ENCODE measurements at regions not wholly inside any gene's neighbourhood (a gene's known extent, or its start where the extent isn't known, plus 50 kb on each side); places are given as distances from the start of the nearest gene placed in this dataset.

DNA sequence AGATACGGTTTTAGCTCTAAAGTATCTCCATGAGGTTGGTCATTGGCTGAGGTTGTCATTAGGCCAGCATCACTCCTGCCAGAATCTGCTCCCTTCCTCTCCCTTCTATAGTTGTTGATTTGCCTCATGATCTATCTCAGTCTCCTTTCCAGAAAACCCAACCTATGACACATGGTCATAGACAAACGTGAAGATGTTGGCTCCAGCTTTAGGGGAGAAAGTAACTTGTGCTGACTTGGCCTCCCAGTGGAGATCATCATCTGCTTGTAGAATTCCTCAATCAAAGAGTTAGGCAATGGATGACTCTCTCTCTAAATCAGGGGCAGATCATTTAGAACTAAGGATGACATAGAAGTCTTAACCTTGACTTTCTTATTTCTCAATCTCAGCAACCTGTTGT, 894.4 kb downstream of the TTLL7 start:
- no peaks in the 10 kb centered on the region for H3K36me3 Mint-ChIP-seq
- H3K27me3 Mint-ChIP-seq: no peaks in the 10 kb centered on the region
- CTCF ChIA-PET: no interaction called here
- DNase-seq: no peak
- no peaks in the 10 kb centered on the region for H3K4me1 Mint-ChIP-seq
- peaks cover 6% of the 10 kb centered on the region for H3K9me3 Mint-ChIP-seq (ENCODE audit: low read depth)
- ATAC-seq: no peak
- H3K4me3 Mint-ChIP-seq: no peak overlapping the region
- H3K27ac Mint-ChIP-seq: no peak overlapping the region

DNA sequence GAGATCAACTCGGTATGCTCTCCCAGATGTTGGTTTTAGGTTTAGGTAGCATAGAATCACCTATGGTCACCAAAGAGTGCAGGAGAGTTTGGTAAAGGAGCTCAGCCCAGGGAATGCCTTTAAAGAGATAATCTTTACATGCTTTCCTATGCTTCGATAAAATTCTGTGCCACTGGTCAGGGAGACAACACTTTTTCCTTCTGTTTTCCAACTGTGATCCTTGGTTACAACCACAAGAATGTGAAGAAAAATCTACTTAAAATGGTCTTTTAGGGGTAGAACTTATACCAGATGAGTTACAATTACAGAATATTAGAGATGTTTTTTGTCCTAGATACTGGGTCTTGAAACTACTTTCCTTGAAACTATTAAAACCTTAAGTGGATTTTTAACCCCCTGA, 895.6 kb downstream of the TTLL7 start:
- DNase-seq (no peak), ATAC-seq (no peak)
- CTCF ChIA-PET: no interaction called here
- Mint-ChIP-seq H3K36me3 (no peaks in the 10 kb centered on the region), H3K4me1 (no peaks in the 10 kb centered on the region), H3K27me3 (no peaks in the 10 kb centered on the region), H3K27ac (no peak overlapping the region), H3K4me3 (no peak overlapping the region), H3K9me3 (ENCODE audit: low read depth) (peaks cover 3% of the 10 kb centered on the region)

DNA sequence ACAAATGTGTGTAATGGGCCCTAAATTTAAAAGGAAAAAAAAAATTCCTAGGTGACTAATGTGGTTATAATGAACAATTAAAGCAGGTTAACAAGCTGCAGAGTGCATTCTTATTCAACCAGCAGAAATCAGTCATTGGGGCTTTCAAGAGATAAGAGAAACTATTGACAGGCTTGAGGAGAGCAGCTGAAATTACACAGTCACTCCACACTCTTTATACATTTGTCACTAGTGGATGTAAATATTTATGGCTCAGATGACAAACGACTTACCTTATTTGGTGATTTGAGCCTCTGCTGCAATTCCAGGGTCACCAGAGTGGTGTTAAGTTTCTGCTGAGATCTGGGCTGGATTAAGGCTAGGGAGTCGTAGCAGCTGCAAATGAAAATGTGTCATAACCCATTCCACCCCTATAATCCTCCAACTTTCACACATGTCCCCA, 896.3 kb downstream of the TTLL7 start:
- H3K9me3 Mint-ChIP-seq (ENCODE audit: low read depth): peaks cover 3% of the 10 kb centered on the region
- no peak overlapping the region for H3K4me3 Mint-ChIP-seq
- no peaks in the 10 kb centered on the region for H3K27me3 Mint-ChIP-seq
- ATAC-seq: no peak
- CTCF ChIA-PET: no interaction called here
- DNase-seq: no peak
- H3K27ac Mint-ChIP-seq: no peak overlapping the region
- H3K4me1 Mint-ChIP-seq: no peaks in the 10 kb centered on the region
- no peaks in the 10 kb centered on the region for H3K36me3 Mint-ChIP-seq

DNA sequence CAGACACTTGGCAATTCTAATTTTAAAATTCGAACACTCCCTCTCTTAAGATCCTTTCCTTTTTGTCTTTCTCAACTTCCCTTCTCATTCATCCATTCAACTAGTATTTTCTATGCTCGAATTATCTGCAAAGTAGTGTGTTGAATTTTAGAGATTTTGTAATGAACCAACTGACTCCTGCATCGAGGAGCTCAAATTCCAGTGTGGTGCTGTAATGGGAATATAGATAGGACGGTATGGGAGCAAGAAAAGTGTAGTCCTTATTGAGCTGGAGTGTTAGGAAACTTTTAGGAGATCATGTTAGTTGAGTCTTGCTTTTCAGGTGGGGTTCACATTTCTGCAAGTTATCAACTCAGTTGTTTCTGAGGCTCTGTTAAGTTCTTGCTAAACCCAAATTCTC, 897.5 kb downstream of the TTLL7 start:
- no peak overlapping the region for H3K27ac Mint-ChIP-seq
- H3K9me3 Mint-ChIP-seq (ENCODE audit: low read depth): peaks cover 3% of the 10 kb centered on the region
- CTCF ChIA-PET: no interaction called here
- H3K27me3 Mint-ChIP-seq: no peaks in the 10 kb centered on the region
- DNase-seq (no peak), ATAC-seq (no peak)
- no peaks in the 10 kb centered on the region for H3K4me1 Mint-ChIP-seq
- no peaks in the 10 kb centered on the region for H3K36me3 Mint-ChIP-seq
- H3K4me3 Mint-ChIP-seq: no peak overlapping the region

DNA sequence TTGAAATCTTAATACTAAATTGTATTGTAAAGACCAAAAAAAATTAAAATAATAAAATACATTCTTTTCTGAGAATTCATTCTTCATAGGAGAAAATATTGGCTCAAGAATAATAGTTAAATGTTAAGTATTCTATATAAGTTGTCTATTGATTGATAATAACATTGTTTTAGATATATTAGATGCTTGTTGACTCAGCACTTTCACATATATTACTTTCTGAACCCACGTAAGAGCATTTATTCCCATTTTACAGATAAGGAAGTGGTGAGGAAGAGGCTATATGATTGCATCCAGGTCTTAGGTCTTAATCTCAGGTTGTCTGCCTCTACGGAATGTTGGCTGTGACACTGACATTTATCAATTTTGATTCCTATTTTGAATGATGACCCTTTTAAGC, 898.8 kb downstream of the TTLL7 start:
- no peaks in the 10 kb centered on the region for H3K27me3 Mint-ChIP-seq
- H3K9me3 Mint-ChIP-seq (ENCODE audit: low read depth): peaks cover 5% of the 10 kb centered on the region
- ATAC-seq (no peak), DNase-seq (no peak)
- H3K27ac Mint-ChIP-seq: no peak overlapping the region
- CTCF ChIA-PET: no interaction called here
- no peaks in the 10 kb centered on the region for H3K4me1 Mint-ChIP-seq
- no peaks in the 10 kb centered on the region for H3K36me3 Mint-ChIP-seq
- no peak overlapping the region for H3K4me3 Mint-ChIP-seq

DNA sequence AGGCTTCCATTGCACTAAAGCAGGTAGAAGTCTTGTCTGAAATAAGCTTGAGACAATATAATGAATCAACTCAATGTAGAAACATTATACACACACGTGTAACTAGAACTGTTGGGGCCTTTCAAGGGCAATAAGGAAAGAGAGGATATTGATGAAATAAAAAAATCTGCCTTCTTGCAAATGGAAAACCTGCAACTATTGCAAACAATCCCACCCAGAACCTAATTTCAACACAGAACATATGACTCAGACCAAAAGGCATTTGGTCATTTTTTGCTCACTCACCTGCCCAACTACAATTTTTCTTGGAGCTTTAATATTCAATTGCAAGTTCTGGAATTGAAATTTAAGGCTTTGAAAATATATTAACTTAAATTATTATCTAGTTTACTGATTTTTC, 900.1 kb downstream of the TTLL7 start:
- H3K4me3 Mint-ChIP-seq: no peak overlapping the region
- no peaks in the 10 kb centered on the region for H3K27me3 Mint-ChIP-seq
- no peaks in the 10 kb centered on the region for H3K4me1 Mint-ChIP-seq
- no peaks in the 10 kb centered on the region for H3K36me3 Mint-ChIP-seq
- CTCF ChIA-PET: no interaction called here
- no peak for DNase-seq
- no peak overlapping the region for H3K27ac Mint-ChIP-seq
- no peak for ATAC-seq
- H3K9me3 Mint-ChIP-seq (ENCODE audit: low read depth): peaks cover 5% of the 10 kb centered on the region

DNA sequence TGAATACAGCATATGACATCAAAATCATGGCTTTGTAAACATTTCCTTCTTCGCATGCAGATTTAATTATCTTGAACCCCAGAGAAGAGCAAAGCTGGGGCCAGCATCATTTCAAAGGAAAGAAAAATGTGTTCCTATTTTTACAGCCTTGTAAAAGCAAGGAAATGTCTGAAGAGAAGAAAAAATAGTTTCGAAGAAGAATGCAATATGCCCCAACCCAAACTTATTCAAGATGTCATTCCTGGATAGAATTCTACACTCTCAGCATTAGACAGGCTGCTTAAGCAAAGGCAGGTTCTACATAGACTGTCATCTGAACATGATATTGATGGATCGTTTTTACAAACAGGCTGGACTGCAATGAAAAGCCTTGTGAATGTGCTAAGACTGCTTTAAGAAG, 900.8 kb downstream of the TTLL7 start:
- Mint-ChIP-seq H3K4me1 (no peaks in the 10 kb centered on the region), H3K36me3 (no peaks in the 10 kb centered on the region), H3K9me3 (ENCODE audit: low read depth) (peaks cover 5% of the 10 kb centered on the region), H3K27ac (no peak overlapping the region), H3K4me3 (no peak overlapping the region), H3K27me3 (no peaks in the 10 kb centered on the region)
- ATAC-seq (no peak), DNase-seq (no peak)
- CTCF ChIA-PET: no interaction called here

DNA sequence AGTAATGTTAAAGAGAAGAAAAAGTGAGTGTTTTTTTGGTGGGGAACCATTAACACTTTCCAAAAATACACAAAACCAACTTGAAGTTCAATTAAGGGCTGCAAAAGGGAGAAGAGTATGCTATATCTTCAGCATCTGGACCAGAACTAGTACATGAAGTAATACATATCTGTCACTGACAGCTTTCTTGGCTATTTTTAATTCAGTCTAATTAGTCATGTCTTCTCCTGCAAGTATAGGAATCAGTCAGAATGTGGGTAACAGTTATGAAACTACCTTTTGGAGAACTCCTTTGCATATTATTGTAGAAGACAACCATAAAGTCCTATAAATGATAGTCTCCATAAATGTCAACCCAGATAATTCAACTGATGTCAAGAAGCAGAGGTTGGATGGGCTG, 901.2 kb downstream of the TTLL7 start:
- ATAC-seq: no peak
- Mint-ChIP-seq H3K36me3 (no peaks in the 10 kb centered on the region), H3K9me3 (ENCODE audit: low read depth) (peaks cover 5% of the 10 kb centered on the region), H3K27me3 (no peaks in the 10 kb centered on the region), H3K4me3 (no peak overlapping the region), H3K4me1 (no peaks in the 10 kb centered on the region), H3K27ac (no peak overlapping the region)
- CTCF ChIA-PET: no interaction called here
- no peak for DNase-seq

DNA sequence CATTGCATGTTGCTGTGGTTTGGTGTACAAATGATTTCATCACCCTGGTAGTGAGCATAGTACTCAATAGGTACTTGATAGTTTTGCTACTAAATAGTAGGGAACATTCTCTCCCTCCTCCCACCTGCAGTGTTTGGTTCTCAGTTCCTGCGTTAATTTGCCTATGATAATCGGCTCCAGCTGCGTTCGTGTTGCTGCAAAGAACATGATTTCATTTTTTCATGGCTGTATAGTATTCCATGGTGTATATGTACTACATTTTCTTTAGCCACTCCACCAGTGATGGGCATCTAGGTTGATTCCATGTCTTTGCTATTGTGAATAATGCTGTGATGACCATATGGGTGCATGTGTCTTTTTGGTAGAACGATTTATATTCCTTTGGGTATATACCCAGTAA, 903.4 kb downstream of the TTLL7 start:
- Mint-ChIP-seq H3K4me3 (no peak overlapping the region), H3K4me1 (no peaks in the 10 kb centered on the region), H3K27ac (no peak overlapping the region), H3K36me3 (no peaks in the 10 kb centered on the region), H3K27me3 (no peaks in the 10 kb centered on the region), H3K9me3 (ENCODE audit: low read depth) (peaks cover 5% of the 10 kb centered on the region)
- CTCF ChIA-PET: no interaction called here
- DNase-seq: no peak
- ATAC-seq: no peak

DNA sequence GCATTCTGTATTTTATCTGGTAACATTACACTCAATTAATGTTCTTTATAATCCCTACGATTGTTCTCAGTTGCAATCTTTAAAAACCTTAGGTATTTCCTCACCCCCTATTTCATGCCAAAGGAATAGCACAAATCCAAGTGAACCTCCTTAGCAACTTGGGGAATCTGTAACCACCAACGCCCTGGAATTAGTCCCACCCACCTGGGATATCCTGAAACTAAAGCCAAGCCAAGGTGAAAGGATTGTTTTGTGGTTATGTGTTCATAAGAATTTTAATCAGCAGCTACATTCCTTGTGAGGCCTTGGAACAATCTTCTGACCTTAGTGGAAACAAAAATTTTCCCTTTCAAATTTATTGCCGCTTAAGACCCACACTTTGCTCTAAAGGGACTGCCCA, 908.7 kb downstream of the TTLL7 start:
- no peak overlapping the region for H3K4me3 Mint-ChIP-seq
- H3K27me3 Mint-ChIP-seq: no peaks in the 10 kb centered on the region
- DNase-seq: no peak
- no peak overlapping the region for H3K27ac Mint-ChIP-seq
- no peaks in the 10 kb centered on the region for H3K36me3 Mint-ChIP-seq
- no peak for ATAC-seq
- H3K4me1 Mint-ChIP-seq: no peaks in the 10 kb centered on the region
- CTCF ChIA-PET: no interaction called here
- H3K9me3 Mint-ChIP-seq (ENCODE audit: low read depth): peaks cover 3% of the 10 kb centered on the region

DNA sequence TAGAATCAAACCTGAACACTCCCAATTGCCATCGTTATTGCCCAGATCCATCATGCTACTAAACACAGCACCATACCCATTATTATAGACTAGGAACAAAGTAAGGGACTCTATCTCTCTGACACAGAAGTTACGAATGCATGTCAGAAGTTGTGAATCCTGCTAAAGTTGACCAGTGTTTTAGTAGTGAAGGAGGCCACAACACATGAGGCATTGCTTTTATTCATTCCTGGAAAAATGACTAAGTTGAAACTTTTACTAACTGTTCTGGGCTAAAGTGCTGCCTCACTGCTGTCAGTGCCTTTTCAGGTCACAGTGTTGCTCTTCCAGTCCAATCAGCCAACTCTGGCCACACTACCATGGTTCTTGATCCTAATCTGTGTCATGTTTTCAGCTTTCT, 911.1 kb downstream of the TTLL7 start:
- no peak overlapping the region for H3K27ac Mint-ChIP-seq
- no peaks in the 10 kb centered on the region for H3K27me3 Mint-ChIP-seq
- CTCF ChIA-PET: no interaction called here
- DNase-seq (no peak), ATAC-seq (no peak)
- H3K4me1 Mint-ChIP-seq: no peaks in the 10 kb centered on the region
- no peaks in the 10 kb centered on the region for H3K36me3 Mint-ChIP-seq
- no peak overlapping the region for H3K4me3 Mint-ChIP-seq
- H3K9me3 Mint-ChIP-seq (ENCODE audit: low read depth): no peaks in the 10 kb centered on the region

DNA sequence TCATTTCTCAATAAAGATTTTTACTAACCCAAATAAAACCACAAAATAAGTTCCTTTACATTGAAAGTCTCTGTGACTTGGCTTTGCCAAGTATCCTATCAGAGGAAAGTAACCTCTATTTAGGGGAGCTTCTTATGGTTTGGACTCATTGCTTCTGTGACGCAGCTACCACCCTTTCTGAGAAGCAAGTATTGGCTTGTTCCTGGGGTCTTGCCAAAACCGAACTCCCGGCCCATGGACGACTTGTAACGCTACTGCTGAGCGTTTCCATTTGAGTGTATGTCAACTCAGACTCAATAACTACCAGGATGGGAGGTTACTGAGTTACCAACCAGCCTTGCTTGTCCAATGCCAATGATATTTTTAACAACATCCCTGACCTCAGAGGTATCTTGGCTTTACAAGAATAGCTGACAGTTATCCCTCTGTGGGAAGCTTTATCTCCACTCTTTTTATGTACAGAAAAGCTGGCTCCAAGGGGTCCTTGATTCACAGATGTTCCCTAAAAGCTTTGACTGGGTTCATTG, 911.9 kb downstream of the TTLL7 start:
- Mint-ChIP-seq H3K36me3 (no peaks in the 10 kb centered on the region), H3K4me1 (no peaks in the 10 kb centered on the region), H3K27me3 (no peaks in the 10 kb centered on the region), H3K9me3 (ENCODE audit: low read depth) (no peaks in the 10 kb centered on the region), H3K27ac (no peak overlapping the region), H3K4me3 (no peak overlapping the region)
- DNase-seq: no peak
- ATAC-seq: no peak
- CTCF ChIA-PET: no interaction called here

DNA sequence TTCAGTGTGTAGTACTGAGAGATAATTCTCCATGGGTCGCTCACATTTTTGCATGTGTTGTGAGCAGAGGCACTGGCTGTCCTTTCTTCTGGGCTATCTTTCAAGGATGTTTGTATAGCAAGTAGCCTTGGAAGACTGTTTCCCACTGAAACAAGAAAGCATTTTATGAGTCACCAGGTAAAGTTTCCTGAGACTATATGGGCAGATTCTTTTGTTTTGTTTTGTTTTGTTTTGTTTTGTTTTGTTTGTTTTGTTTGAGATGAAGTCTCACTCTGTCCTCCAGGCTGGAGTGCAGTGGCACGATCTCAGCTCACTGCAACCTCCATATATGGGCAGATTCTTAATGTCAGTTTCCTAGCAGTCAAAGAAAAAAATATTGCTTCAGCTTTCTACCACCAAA, 912.6 kb downstream of the TTLL7 start:
- DNase-seq (no peak), ATAC-seq (no peak)
- H3K4me1 Mint-ChIP-seq: no peaks in the 10 kb centered on the region
- peaks cover 1% of the 10 kb centered on the region for H3K9me3 Mint-ChIP-seq (ENCODE audit: low read depth)
- H3K36me3 Mint-ChIP-seq: no peaks in the 10 kb centered on the region
- CTCF ChIA-PET: no interaction called here
- no peak overlapping the region for H3K4me3 Mint-ChIP-seq
- no peaks in the 10 kb centered on the region for H3K27me3 Mint-ChIP-seq
- H3K27ac Mint-ChIP-seq: no peak overlapping the region

DNA sequence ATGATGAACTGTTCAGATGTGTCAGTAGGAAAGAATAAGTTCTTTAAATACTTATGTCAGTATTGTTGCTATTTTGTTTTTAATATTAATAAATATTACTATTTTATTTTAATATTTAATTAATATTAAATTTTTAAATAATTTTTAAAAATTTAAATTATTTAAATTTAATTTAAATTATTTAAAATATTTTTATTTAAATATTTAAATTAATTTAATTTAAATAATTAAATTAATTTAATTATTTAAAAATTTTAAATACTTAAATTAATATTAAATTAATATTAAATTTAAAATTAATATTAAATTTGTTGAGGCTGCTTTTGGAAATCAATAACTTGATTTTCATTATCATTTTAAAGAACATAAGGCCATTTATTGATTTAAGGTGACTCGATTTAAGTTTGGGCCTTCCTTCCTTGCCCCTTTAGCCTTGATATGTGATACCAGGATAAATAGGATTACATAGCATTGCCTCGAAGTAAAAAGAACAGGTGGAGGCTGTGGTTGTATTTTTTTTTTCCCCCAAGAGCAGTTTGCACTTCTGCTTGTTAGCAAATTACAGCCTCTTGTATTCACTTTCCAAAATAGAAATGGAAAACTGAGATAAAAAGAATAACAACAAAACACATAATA, 915.2 kb downstream of the TTLL7 start:
- DNase-seq (no peak), ATAC-seq (no peak)
- CTCF ChIA-PET: no interaction called here
- Mint-ChIP-seq H3K27ac (no peak overlapping the region), H3K4me3 (no peak overlapping the region), H3K27me3 (no peaks in the 10 kb centered on the region), H3K9me3 (ENCODE audit: low read depth) (peaks cover 6% of the 10 kb centered on the region), H3K4me1 (no peaks in the 10 kb centered on the region), H3K36me3 (no peaks in the 10 kb centered on the region)

DNA sequence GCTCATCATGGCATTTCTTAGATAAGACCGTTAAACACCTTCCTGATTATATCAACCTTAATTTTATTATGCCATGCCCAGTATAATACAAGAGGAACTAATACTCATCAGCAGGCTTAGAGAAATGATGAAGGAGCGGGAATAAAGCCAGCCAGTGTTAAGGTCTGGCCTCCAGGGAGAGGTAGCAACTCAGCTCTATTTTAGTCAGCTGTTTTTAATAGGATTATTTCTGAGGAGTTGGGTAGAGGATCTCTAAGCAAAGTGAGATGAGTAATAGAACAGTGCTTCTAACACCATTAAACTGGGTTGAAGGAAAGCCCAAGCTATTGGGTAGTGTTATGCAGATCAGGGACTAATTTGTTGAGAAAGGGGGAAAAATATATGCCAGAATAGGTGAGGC, 921.5 kb downstream of the TTLL7 start:
- H3K4me3 Mint-ChIP-seq: no peak overlapping the region
- CTCF ChIA-PET: no interaction called here

More for the DNA sequence above, 921.5 kb downstream of the TTLL7 start:
- ATAC-seq (no peak), DNase-seq (no peak)
- Mint-ChIP-seq H3K9me3 (ENCODE audit: low read depth) (peaks cover 6% of the 10 kb centered on the region), H3K36me3 (no peaks in the 10 kb centered on the region), H3K27me3 (no peaks in the 10 kb centered on the region), H3K4me1 (no peaks in the 10 kb centered on the region), H3K27ac (no peak overlapping the region)

Data from activated CD8-positive, alpha-beta memory T cell treated with anti-CD3 and anti-CD28 coated beads, Interleukin-2, amount 10 ng/mL, durations not matched to agents 7 days and 5 days (primary cell).